ENCODE measurements at regions not wholly inside any gene's neighbourhood (a gene's known extent, or its start where the extent isn't known, plus 50 kb on each side); places are given as distances from the start of the nearest gene placed in this dataset.

- TF ChIP-seq CTCF (IDR thresholded peaks at IDR 0.05 in 2 of 3, conservative IDR thresholded peaks at IDR 0.05 in 1 of 3; ENCODE audit: borderline replicate concordance in 1 of 3, insufficient read depth in 1 of 3, low read depth in 2 of 3, low read length in 2 of 3): no peak
- no peak for TF ChIP-seq EZH2 (IDR thresholded peaks at IDR 0.05)
- TF ChIP-seq EGR1 (IDR thresholded peaks at IDR 0.05; ENCODE audit: low read depth): no peak
- TF ChIP-seq CBX3 (IDR thresholded peaks at IDR 0.05; ENCODE audit: low read depth): no peak
- TF ChIP-seq YY1 (IDR thresholded peaks at IDR 0.05; ENCODE audit: extremely low read depth, insufficient replicate concordance, low read depth, low read length): no peak
Measured at GRCh38 chr15:66922608-66923007, 142.8 kb upstream of the SMAD3 start.
